Stimulated activated CD4-positive, alpha-beta T cell treated with anti-CD3 and anti-CD28 coated beads, Interleukin-12 subunit alpha, Interleukin-12 subunit beta, amount 100 ng/mL, for 24 hours (primary cell): ENCODE measurements at regions not wholly inside any gene's neighbourhood (a gene's known extent, or its start where the extent isn't known, plus 50 kb on each side); places are given as distances from the start of the nearest gene placed in this dataset.

ENCODE experiments used
- DNase-seq, 2 experiments: peaks; one replicate each; pipeline ENCODE4 v3.0.0-alpha.2; 2020; ENCODE audit warnings: low read depth in 2 of 2

- DNase-seq, result no peak
These were observed 54.2 kb upstream of the MYCBP2 start for GRCh38 chr13:77381059-77381458.

- DNase-seq, result no peak
These were observed 52.6 kb upstream of the MYCBP2 start for GRCh38 chr13:77379508-77379907.

- DNase-seq, result no peak
These were observed 51.8 kb upstream of the MYCBP2 start for GRCh38 chr13:77378662-77379061.

- no peak for DNase-seq
These were observed 50.1 kb upstream of the MYCBP2 start for GRCh38 chr13:77377016-77377415.
